ENCODE measurements at regions not wholly inside any gene's neighbourhood (a gene's known extent, or its start where the extent isn't known, plus 50 kb on each side); places are given as distances from the start of the nearest gene placed in this dataset.

GRCh38 chr17:34133350-34133749 is 121.7 kb upstream of the CCL2 start:
- no peak for TF ChIP-seq CTCF (IDR thresholded peaks at IDR 0.05; ENCODE audit: low read depth, low read length)
- in situ Hi-C loops (cut with HindIII; ENCODE audit: low sequenced_read_pairs): no loop called here

GRCh38 chr17:34135841-34136240 is 119.2 kb upstream of the CCL2 start:
- no peak for TF ChIP-seq CTCF (IDR thresholded peaks at IDR 0.05; ENCODE audit: low read depth, low read length)
- DNase-seq (ENCODE audit: low read depth, low spot score): no peak
- H3K4me3 ChIP-seq (ENCODE audit: low read depth, low read length): no peak overlapping the region
- in situ Hi-C loops (cut with HindIII; ENCODE audit: low sequenced_read_pairs): no loop called here

More at GRCh38 chr17:34133350-34133749, 121.7 kb upstream of the CCL2 start:
- no peak overlapping the region for H3K4me3 ChIP-seq (ENCODE audit: low read depth, low read length)
- DNase-seq (ENCODE audit: low read depth, low spot score): no peak

- TF ChIP-seq CTCF (IDR thresholded peaks at IDR 0.05; ENCODE audit: low read depth, low read length): no peak
- in situ Hi-C loops (cut with HindIII; ENCODE audit: low sequenced_read_pairs): no loop called here
- no peak for DNase-seq (ENCODE audit: low read depth, low spot score)
- no peak overlapping the region for H3K4me3 ChIP-seq (ENCODE audit: low read depth, low read length)
Observed at GRCh38 chr17:34140006-34140405, 115.1 kb upstream of the CCL2 start.

- in situ Hi-C loops (cut with HindIII; ENCODE audit: low sequenced_read_pairs): no loop called here
Observed at GRCh38 chr17:34141590-34141989, 113.5 kb upstream of the CCL2 start.

GRCh38 chr17:34143430-34143829 is 111.7 kb upstream of the CCL2 start:
- in situ Hi-C loops (cut with HindIII; ENCODE audit: low sequenced_read_pairs): no loop called here
- H3K4me3 ChIP-seq (ENCODE audit: low read depth, low read length): no peak overlapping the region
- DNase-seq (ENCODE audit: low read depth, low spot score): no peak
- no peak for TF ChIP-seq CTCF (IDR thresholded peaks at IDR 0.05; ENCODE audit: low read depth, low read length)

More at GRCh38 chr17:34141590-34141989, 113.5 kb upstream of the CCL2 start:
- H3K4me3 ChIP-seq (ENCODE audit: low read depth, low read length): no peak overlapping the region
- TF ChIP-seq CTCF (IDR thresholded peaks at IDR 0.05; ENCODE audit: low read depth, low read length): no peak
- no peak for DNase-seq (ENCODE audit: low read depth, low spot score)

- peak; percentile 3 for TF ChIP-seq CTCF (IDR thresholded peaks at IDR 0.05; ENCODE audit: low read depth, low read length)
- no peak overlapping the region for H3K4me3 ChIP-seq (ENCODE audit: low read depth, low read length)
- DNase-seq (ENCODE audit: low read depth, low spot score): no peak
- in situ Hi-C loops (cut with HindIII; ENCODE audit: low sequenced_read_pairs): no loop called here
Observed at GRCh38 chr17:34146440-34147043, 108.5 kb upstream of the CCL2 start.
